ENCODE measurements at regions not wholly inside any gene's neighbourhood (a gene's known extent, or its start where the extent isn't known, plus 50 kb on each side); places are given as distances from the start of the nearest gene placed in this dataset.

DNA sequence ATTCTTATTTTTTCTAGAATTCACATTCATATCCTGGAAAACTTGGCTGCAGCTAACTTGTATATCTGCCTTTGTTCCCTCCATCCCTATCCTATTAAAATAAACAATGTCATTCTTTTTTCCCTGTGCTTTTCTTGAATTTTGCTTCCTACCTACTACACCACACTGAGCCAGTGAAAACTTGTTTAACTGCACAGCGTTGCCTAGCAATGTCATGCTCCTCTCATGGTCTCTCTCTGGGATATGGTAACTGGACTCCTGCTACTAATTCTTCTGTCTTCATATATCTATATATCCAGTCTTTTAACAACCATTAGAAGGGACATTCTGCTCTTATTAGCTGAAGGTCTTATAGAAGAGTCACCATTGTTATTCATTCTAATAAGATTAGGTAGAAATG is 434.4 kb downstream of the METTL15 start:
- Histone ChIP-seq H3K4me1 (ENCODE audit: insufficient read depth, low read length) (no peaks in the 10 kb centered on the region), H3K36me3 (ENCODE audit: insufficient read depth, low read length) (no peaks in the 10 kb centered on the region), H3K27ac (ENCODE audit: low read depth in 1 of 2, low read length in 2 of 2) (no peak overlapping the region), H3K4me3 (ENCODE audit: low read length) (no peak overlapping the region), H3K27me3 (ENCODE audit: control insufficient read depth in 1 of 2, insufficient read depth in 2 of 2, low read length in 2 of 2) (no peaks in the 10 kb centered on the region), H3K9me3 (ENCODE audit: control insufficient read depth in 1 of 2, insufficient read depth in 1 of 2, low read length in 2 of 2) (peaks cover 0 to 4% of the 10 kb centered on the region in 2 experiments)
- ChIA-PET POLR2A (no interaction called here), CTCF (no interaction called here)
- intact Hi-C loops (cut with DNase I, micrococcal nuclease) = no loop called here
- Mint-ChIP-seq H3K4me1 (ENCODE audit: low read depth) (no peaks in the 10 kb centered on the region), H3K27me3 (no peaks in the 10 kb centered on the region), H3K27ac (no peak overlapping the region), H3K4me3 (no peak overlapping the region), H3K9me3 (peaks cover 2% of the 10 kb centered on the region), H3K36me3 (ENCODE audit: low read depth) (no peaks in the 10 kb centered on the region)
- ATAC-seq (ENCODE audit: poor library complexity) (no peak), DNase-seq (no peak)
- no peak for TF ChIP-seq CTCF (IDR thresholded peaks at IDR 0.05)

DNA sequence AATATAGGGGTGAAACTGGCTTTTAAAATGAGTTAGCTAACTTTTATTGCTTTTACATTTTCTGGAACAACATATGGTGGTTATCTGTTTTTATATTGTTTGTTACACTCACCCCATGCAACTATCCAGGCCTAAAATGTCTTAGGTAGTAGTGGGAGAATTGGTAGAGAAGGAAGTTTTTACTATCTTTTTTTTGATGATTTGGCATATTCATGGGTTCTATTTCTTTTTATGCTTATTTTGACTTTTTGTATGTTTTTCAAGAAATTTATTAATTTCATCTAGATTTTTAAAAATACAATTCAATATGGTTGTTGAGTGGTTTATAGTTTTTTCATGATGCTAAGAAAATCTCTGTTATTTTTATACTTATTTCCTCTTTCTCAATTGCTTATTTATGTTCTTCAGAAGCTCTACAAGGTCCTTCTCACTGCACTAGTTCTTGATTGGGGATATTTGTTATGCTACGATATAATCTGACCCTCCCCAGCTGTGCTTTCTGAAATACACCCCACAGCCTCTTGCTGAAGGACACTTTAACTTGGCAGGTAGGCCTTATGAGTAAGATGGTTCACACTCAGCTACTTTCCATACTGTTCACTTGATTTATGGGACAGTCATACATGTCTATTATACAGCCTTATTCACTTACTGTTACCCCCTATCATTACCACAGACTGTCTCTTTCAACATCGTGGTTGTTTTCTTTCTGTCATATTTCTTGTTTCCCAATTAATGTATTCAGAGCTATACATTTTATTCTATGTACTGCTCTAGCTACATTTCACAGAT is 431.2 kb downstream of the METTL15 start:
- Mint-ChIP-seq H3K4me1 (ENCODE audit: low read depth) (no peaks in the 10 kb centered on the region), H3K27ac (no peak overlapping the region), H3K27me3 (no peaks in the 10 kb centered on the region), H3K4me3 (no peak overlapping the region), H3K36me3 (ENCODE audit: low read depth) (no peaks in the 10 kb centered on the region), H3K9me3 (no peaks in the 10 kb centered on the region)
- no peak for DNase-seq
- ChIA-PET CTCF (no interaction called here), POLR2A (no interaction called here)
- Histone ChIP-seq H3K9me3 (ENCODE audit: control insufficient read depth in 1 of 2, insufficient read depth in 1 of 2, low read length in 2 of 2) (no peaks in the 10 kb centered on the region), H3K27ac (ENCODE audit: low read depth in 1 of 2, low read length in 2 of 2) (no peak overlapping the region), H3K36me3 (ENCODE audit: insufficient read depth, low read length) (no peaks in the 10 kb centered on the region), H3K27me3 (ENCODE audit: control insufficient read depth in 1 of 2, insufficient read depth in 2 of 2, low read length in 2 of 2) (no peaks in the 10 kb centered on the region), H3K4me1 (ENCODE audit: insufficient read depth, low read length) (no peaks in the 10 kb centered on the region), H3K4me3 (ENCODE audit: low read length) (no peak overlapping the region)
- no peak for TF ChIP-seq CTCF (IDR thresholded peaks at IDR 0.05)
- no peak for ATAC-seq (ENCODE audit: poor library complexity)
- intact Hi-C loops (cut with DNase I, micrococcal nuclease) = no loop called here

DNA sequence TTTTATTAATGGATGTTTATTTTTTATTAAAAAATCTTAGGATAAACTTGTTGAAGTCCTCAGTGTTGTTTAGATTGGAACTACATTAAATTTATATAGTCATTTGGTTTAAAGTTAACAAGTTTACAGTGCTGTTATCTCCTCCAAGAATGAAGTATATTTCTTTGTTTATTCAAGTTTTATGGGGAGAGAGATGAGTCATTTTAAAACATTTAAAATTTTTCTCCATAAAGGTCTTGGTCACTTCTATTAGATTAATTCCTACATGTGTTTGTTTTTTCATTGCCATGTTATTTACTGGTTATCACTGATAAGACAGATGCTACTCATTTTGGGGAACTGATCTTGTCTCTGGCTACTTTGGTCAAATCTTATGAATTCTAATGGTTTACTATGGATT is 429.6 kb downstream of the METTL15 start:
- H3K27me3 Mint-ChIP-seq = no peaks in the 10 kb centered on the region
- no peak overlapping the region for H3K27ac Mint-ChIP-seq
- H3K27ac ChIP-seq (ENCODE audit: low read depth in 1 of 2, low read length in 2 of 2) = no peak overlapping the region
- CTCF ChIA-PET = no interaction called here
- DNase-seq (no peak), ATAC-seq (ENCODE audit: poor library complexity) (no peak)
- H3K36me3 Mint-ChIP-seq (ENCODE audit: low read depth) = no peaks in the 10 kb centered on the region
- no peaks in the 10 kb centered on the region for H3K4me1 ChIP-seq (ENCODE audit: insufficient read depth, low read length)
- no peaks in the 10 kb centered on the region for H3K36me3 ChIP-seq (ENCODE audit: insufficient read depth, low read length)
- POLR2A ChIA-PET = no interaction called here
- TF ChIP-seq CTCF (IDR thresholded peaks at IDR 0.05) = no peak
- intact Hi-C loops (cut with DNase I, micrococcal nuclease) = no loop called here
- H3K4me1 Mint-ChIP-seq (ENCODE audit: low read depth) = no peaks in the 10 kb centered on the region
- no peaks in the 10 kb centered on the region for H3K27me3 ChIP-seq (ENCODE audit: control insufficient read depth in 1 of 2, insufficient read depth in 2 of 2, low read length in 2 of 2)
- no peaks in the 10 kb centered on the region for H3K9me3 ChIP-seq (ENCODE audit: control insufficient read depth in 1 of 2, insufficient read depth in 1 of 2, low read length in 2 of 2)
- H3K9me3 Mint-ChIP-seq = no peaks in the 10 kb centered on the region
- no peak overlapping the region for H3K4me3 ChIP-seq (ENCODE audit: low read length)
- H3K4me3 Mint-ChIP-seq = no peak overlapping the region

All from CD4-positive, alpha-beta T cell (primary cell).